ENCODE measurements at regions not wholly inside any gene's neighbourhood (a gene's known extent, or its start where the extent isn't known, plus 50 kb on each side); places are given as distances from the start of the nearest gene placed in this dataset.

DNA sequence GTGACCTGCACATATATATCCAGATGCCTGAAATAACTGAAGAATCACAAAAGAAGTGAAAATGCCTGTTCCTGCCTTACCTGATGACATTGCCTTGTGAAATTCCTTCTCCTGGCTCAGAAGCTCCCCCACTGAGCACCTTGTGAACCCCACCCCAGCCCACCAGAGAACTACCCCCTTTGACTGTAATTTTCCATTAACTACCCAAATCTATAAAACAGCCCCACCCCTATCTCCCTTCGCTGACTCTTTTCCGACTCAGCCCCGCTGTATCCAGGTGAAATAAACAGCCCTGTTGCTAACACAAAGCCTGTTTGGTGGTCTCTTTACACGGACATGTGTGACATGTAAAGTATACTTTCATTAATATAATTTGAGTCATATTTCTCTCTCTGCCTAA is 320.3 kb upstream of the TECRL start:
- H2BK20ac ChIP-seq (ENCODE audit: low read depth, low read length) = no peak overlapping the region
- no peak for ATAC-seq (ENCODE audit: low read depth)
- no CpG with 5 or more reads among the region's 4 CpGs for WGBS, 2 experiments (ENCODE audit: extremely low coverage in 2 of 2, insufficient read length in 1 of 2)
- H3K79me1 ChIP-seq (ENCODE audit: low read depth in 1 of 2, low read length in 2 of 2) = no peaks in the 10 kb centered on the region
- no peak overlapping the region for H2AK5ac ChIP-seq (ENCODE audit: low read depth, low read length)
- no peak overlapping the region for H3K4me2 ChIP-seq (ENCODE audit: low read depth, low read length)
- no peak overlapping the region for H2BK5ac ChIP-seq (ENCODE audit: low read depth, low read length, poor library complexity, severe bottlenecking)
- ChIA-PET POLR2A (ENCODE audit: unreplicated experiment) (no interaction called here), CTCF (no interaction called here)
- no TSS peak for BruUV-seq (replicated peaks)
- no peak overlapping the region for H3K56ac ChIP-seq (ENCODE audit: extremely low read depth, insufficient read depth, low read length)
- H4K5ac ChIP-seq (ENCODE audit: low read depth, low read length) = no peak overlapping the region
- H4K91ac ChIP-seq (ENCODE audit: insufficient read depth, low read depth, low read length) = no peak overlapping the region
- dilution Hi-C loops (cut with HindIII; ENCODE audit: low sequenced_read_pairs, unreplicated experiment) (no loop called here), in situ Hi-C loops (cut with MboI; ENCODE audit: low sequenced_read_pairs) (no loop called here), intact Hi-C loops (cut with micrococcal nuclease) (no loop called here)
- peaks cover 2% of the 10 kb centered on the region; the same call in 1 of the 2 replicates for H3K9me3 ChIP-seq (ENCODE audit: control insufficient read depth, insufficient read depth, low read length)
- H3K36me3 ChIP-seq (ENCODE audit: control insufficient read depth, insufficient read depth, low read length) = no peaks in the 10 kb centered on the region
- DNase-seq = no peak
- H3K4me1 ChIP-seq (ENCODE audit: control insufficient read depth, insufficient read depth, low read length) = no peaks in the 10 kb centered on the region
- H3K9me1 ChIP-seq (ENCODE audit: insufficient read depth, low read length) = no peaks in the 10 kb centered on the region
- H2AFZ ChIP-seq (replicated peaks; ENCODE audit: low read length, poor library complexity) = no peak overlapping the region
- no peak overlapping the region for H4K8ac ChIP-seq (ENCODE audit: low read depth in 2 of 2, low read length in 2 of 2)
- no peak overlapping the region for H2BK120ac ChIP-seq (ENCODE audit: low read depth, low read length)
- TF ChIP-seq FOS (IDR thresholded peaks at IDR 0.05; ENCODE audit: low read depth, low read length) = no peak
- no peak for TF ChIP-seq RCOR1 (IDR thresholded peaks at IDR 0.05; ENCODE audit: insufficient replicate concordance, low read length)
- no peak for TF ChIP-seq RAD21 (IDR thresholded peaks at IDR 0.05; ENCODE audit: low read length)
- TF ChIP-seq MAZ (IDR thresholded peaks at IDR 0.05; ENCODE audit: borderline replicate concordance, low read depth, low read length) = no peak
- no peak overlapping the region for H3K14ac ChIP-seq (replicated peaks; ENCODE audit: low read depth, low read length)
- H3K18ac ChIP-seq (ENCODE audit: low read depth, low read length) = no peak overlapping the region
- no peak overlapping the region for H3K9ac ChIP-seq (ENCODE audit: low read depth, low read length)
- H4K20me1 ChIP-seq (ENCODE audit: insufficient read depth, low read length) = no peaks in the 10 kb centered on the region
- H3K27me3 ChIP-seq (ENCODE audit: control insufficient read depth, insufficient read depth, low read length) = no peaks in the 10 kb centered on the region
- no peak overlapping the region for H3K4me3 ChIP-seq (ENCODE audit: insufficient read depth, low read depth, low read length)
- no peak overlapping the region for H3K23ac ChIP-seq (ENCODE audit: low read depth, low read length)
- H3K4ac ChIP-seq (ENCODE audit: low read depth, low read length) = no peak overlapping the region
- no peak overlapping the region for H2BK15ac ChIP-seq (ENCODE audit: low read depth, low read length)
- H3K27ac ChIP-seq (ENCODE audit: insufficient read depth, low read length) = no peak overlapping the region
- H2AK9ac ChIP-seq (replicated peaks; ENCODE audit: low read depth, low read length, poor library complexity) = no peak overlapping the region

Data from IMR-90 (cell line).